HepG2 (cell line): ENCODE measurements at regions not wholly inside any gene's neighbourhood (a gene's known extent, or its start where the extent isn't known, plus 50 kb on each side); places are given as distances from the start of the nearest gene placed in this dataset.

Source experiments
- EP300 ChIP-seq, 3 experiments: sonication (generic) in 1 of 3; formaldehyde crosslinking in 1 of 3; IDR thresholded peaks; 2 replicates each; pipeline versions ENCODE4 v1.5.1 to v1.6.1; 2011 to 2020; ENCODE audit warnings: low read depth in 2 of 3, low read length in 2 of 3, borderline replicate concordance in 1 of 3, improper control_type of control experiment in 1 of 3, mild to moderate bottlenecking in 1 of 3, missing genetic modification reagents in 1 of 3, moderate library complexity in 1 of 3
- EZH2 ChIP-seq: conservative IDR thresholded peaks from 2 replicates; pipeline ENCODE4 v1.6.1; 2012; ENCODE audit warnings: mild to moderate bottlenecking, low read depth, low read length, moderate library complexity
- MYNN ChIP-seq: sonication (generic); formaldehyde crosslinking; IDR thresholded peaks from 2 replicates; pipeline ENCODE4 v1.4.0; 2020; ENCODE audit warnings: mild to moderate bottlenecking, low read depth, missing genetic modification reagents
- ZNF121 ChIP-seq: sonication (generic); formaldehyde crosslinking; IDR thresholded peaks from 2 replicates; pipeline ENCODE4 v1.5.0; 2020; ENCODE audit warnings: mild to moderate bottlenecking, missing genetic modification reagents
- ZNF577 ChIP-seq: sonication (generic); formaldehyde crosslinking; IDR thresholded peaks from 2 replicates; pipeline ENCODE4 v1.4.0; 2020; ENCODE audit warnings: mild to moderate bottlenecking, low read depth, missing genetic modification reagents, borderline replicate concordance
- TF ChIP-seq, protein P1 (sequence below): sonication (generic); formaldehyde crosslinking; IDR thresholded peaks from 2 replicates; pipeline ENCODE4 v1.5.0; 2020; ENCODE audit warnings: mild to moderate bottlenecking, missing genetic modification reagents, moderate library complexity

DNA sequence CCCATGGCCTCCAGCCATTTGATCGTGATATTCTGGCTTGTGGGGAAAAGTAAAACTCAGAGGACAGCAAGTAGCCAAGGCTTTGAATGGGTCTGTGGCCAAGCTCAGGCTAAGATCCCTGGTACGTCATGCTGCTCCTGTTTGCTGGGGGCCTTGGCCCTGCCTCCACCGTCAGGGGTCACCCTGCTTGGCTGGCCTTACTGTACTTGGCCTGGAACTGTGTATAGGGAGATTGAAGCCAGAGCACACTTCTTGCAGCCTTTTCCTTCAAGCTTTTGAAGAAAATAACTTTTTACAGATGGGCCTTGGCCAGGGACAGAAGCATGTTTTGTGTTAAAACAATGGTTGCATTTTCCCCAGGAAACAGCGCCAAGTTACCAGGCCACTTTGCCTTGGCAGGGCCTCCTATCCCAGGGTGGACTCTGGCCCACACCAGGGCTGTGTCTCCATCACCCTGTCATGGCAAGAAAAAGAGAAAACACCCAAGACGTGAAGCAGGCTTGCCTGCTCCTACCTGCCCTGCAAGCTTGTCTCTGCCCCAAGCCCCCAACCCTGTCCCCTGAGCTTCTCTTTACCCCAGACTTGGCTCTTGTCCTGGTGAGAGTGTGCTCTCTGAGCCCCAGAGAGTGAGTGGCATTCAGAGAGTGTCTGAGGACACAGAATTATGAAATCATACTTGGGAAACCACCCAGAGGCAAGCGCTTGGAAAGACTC is 286.9 kb downstream of the GADD45G start:
- TF ChIP-seq EZH2 (no peak), MYNN (CRISPR knock-in tag) (no peak), EP300 (IDR thresholded peaks at IDR 0.05; ENCODE audit: low read depth in 2 of 2, low read length in 2 of 2) (no peak), EP300 (CRISPR knock-in tag; IDR thresholded peaks at IDR 0.05; ENCODE audit: borderline replicate concordance) (no peak), ZNF121 (no peak), ZNF577 (CRISPR knock-in tag) (no peak)
- TF ChIP-seq, protein P1, sequence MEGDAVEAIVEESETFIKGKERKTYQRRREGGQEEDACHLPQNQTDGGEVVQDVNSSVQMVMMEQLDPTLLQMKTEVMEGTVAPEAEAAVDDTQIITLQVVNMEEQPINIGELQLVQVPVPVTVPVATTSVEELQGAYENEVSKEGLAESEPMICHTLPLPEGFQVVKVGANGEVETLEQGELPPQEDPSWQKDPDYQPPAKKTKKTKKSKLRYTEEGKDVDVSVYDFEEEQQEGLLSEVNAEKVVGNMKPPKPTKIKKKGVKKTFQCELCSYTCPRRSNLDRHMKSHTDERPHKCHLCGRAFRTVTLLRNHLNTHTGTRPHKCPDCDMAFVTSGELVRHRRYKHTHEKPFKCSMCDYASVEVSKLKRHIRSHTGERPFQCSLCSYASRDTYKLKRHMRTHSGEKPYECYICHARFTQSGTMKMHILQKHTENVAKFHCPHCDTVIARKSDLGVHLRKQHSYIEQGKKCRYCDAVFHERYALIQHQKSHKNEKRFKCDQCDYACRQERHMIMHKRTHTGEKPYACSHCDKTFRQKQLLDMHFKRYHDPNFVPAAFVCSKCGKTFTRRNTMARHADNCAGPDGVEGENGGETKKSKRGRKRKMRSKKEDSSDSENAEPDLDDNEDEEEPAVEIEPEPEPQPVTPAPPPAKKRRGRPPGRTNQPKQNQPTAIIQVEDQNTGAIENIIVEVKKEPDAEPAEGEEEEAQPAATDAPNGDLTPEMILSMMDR (CRISPR knock-in tag) = no peak
